WI38 (cell line): ENCODE measurements at regions not wholly inside any gene's neighbourhood (a gene's known extent, or its start where the extent isn't known, plus 50 kb on each side); places are given as distances from the start of the nearest gene placed in this dataset.

Experiments
- H3K4me3 ChIP-seq: 2 replicates; pipeline ENCODE4 v1.5.1; 2011; ENCODE audit warnings: low read depth, mild to moderate bottlenecking, control low read depth, low read length
- CTCF ChIP-seq: IDR thresholded peaks from 2 replicates; pipeline ENCODE4 v1.5.1; 2012; ENCODE audit warnings: low read depth, mild to moderate bottlenecking, control low read depth, low read length

DNA sequence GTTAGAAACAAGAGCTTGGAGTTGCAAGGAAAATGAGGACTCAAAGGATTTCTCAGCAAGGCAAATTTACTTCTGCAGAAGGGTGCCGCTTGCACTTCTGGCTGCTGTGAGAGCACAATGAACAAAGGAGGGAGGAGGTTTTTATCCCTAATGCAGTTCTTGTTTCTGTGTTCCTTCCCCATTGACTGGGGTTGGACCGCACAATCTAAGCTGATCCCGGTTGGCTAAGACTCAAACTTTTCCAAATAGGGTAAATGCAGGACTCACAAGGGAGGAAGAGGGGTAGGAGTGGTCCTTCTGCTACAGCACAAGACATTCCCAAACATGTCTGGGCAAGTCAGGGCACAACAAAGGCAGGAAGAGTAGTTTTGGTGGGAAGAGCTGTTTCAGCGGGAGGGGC is 249.6 kb upstream of the MOCS1 start:
- no peak overlapping the region for H3K4me3 ChIP-seq
- no peak for TF ChIP-seq CTCF

GRCh38 chr6:40181367-40181766 is 247.1 kb upstream of the MOCS1 start:
- no peak for TF ChIP-seq CTCF
- no peak overlapping the region for H3K4me3 ChIP-seq

GRCh38 chr6:40180271-40180670 is 246.0 kb upstream of the MOCS1 start:
- no peak for TF ChIP-seq CTCF

DNA sequence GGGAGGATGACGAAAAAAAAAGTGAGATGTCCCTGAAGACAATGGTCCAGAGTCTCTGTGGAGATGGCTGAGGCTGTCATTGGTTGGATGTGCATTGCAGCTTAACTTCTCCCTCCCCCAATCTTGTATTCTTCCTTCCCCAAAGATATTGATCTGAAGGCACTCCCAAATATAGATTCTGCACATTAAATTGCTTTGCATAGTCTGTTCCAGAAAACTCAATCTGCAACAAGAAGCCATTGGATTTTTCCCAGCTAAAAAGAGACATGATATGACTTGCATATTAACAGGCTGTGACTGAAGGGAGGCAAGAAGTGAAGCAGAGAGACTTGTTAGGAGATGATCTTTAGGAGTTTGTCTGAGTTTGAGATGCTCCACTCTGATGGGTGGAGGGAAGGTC is 245.2 kb upstream of the MOCS1 start:
- no peak for TF ChIP-seq CTCF
- H3K4me3 ChIP-seq = no peak overlapping the region

More at GRCh38 chr6:40180271-40180670, 246.0 kb upstream of the MOCS1 start:
- no peak overlapping the region for H3K4me3 ChIP-seq

GRCh38 chr6:40177598-40177997 is 243.3 kb upstream of the MOCS1 start:
- no peak for TF ChIP-seq CTCF

DNA sequence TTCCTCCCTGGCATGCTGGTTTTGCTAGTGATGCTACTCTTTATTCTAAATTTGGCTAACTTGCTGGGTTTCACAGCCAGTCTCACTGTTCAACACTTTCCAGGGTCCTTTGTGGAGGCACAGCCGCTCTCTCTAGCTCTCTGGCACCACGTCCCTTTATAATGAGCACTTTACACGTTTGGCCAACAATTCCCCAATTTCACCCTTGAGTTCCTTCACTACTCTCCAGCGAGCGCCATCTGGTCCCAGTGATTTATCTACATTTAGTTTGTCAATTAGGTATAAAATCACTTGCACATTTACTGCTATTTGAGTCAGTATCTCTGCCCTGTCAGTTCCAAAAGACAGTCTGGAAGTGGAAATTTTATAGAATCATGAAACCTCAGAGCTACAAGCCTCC is 241.9 kb upstream of the MOCS1 start:
- H3K4me3 ChIP-seq = no peak overlapping the region
- TF ChIP-seq CTCF = no peak

More at GRCh38 chr6:40177598-40177997, 243.3 kb upstream of the MOCS1 start:
- H3K4me3 ChIP-seq = no peak overlapping the region

DNA sequence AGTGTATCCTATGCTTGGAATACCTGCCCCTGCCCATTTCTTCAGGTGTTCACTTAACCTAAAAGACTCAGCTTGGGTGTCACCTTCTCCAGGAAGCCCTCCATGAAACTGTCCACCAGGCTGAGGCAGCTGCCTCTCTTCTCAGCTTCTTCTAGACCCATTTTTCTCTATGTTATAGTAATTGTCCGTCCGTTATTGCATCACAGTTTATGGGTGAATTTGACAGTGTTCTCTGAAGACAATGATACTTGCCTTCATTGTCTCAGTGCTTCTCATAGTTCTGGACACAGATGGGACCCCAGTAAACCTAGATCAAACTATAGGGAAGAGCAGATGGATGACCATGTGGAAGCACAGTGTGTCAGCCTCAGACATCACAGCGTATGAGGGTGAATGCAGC is 238.0 kb upstream of the MOCS1 start:
- no peak overlapping the region for H3K4me3 ChIP-seq
- TF ChIP-seq CTCF = no peak
